NT2/D1 (cell line): ENCODE measurements at regions not wholly inside any gene's neighbourhood (a gene's known extent, or its start where the extent isn't known, plus 50 kb on each side); places are given as distances from the start of the nearest gene placed in this dataset.

Source experiments
- DNase-seq: peaks from one replicate; pipeline ENCODE4 v3.0.0-alpha.2; 2011; ENCODE audit warnings: low read depth, low spot score
- H3K27me3 ChIP-seq: 2 replicates; pipeline ENCODE4 v1.6.0; 2011; ENCODE audit warnings: mild to moderate bottlenecking; ENCODE audit not compliant: insufficient read length, insufficient read depth
- H3K36me3 ChIP-seq: 2 replicates; pipeline ENCODE4 v1.6.1; 2011; ENCODE audit warnings: mild to moderate bottlenecking, low read length, mixed read lengths; ENCODE audit not compliant: insufficient read depth, insufficient read length
- H3K4me1 ChIP-seq: 2 replicates; pipeline ENCODE4 v1.5.1; 2011; ENCODE audit not compliant: insufficient read depth, insufficient read length
- H3K4me3 ChIP-seq: 2 replicates; pipeline ENCODE4 v1.5.1; 2011; ENCODE audit warnings: low read depth; ENCODE audit not compliant: insufficient read length
- H3K9ac ChIP-seq: 2 replicates; pipeline ENCODE4 v1.6.0; 2011; ENCODE audit warnings: low read depth; ENCODE audit not compliant: insufficient read length
- H3K9me3 ChIP-seq: 2 replicates; pipeline ENCODE4 v1.5.1; 2011; ENCODE audit warnings: mild to moderate bottlenecking, low read length; ENCODE audit not compliant: insufficient read depth
- SUZ12 ChIP-seq: IDR thresholded peaks from 2 replicates; pipeline ENCODE4 v1.6.1; 2011; ENCODE audit not compliant: insufficient read length, insufficient read depth; ENCODE audit errors: extremely low read depth
- YY1 ChIP-seq: IDR thresholded peaks from 2 replicates; pipeline ENCODE4 v1.6.1; 2011; ENCODE audit not compliant: insufficient read length, insufficient read depth
- ZNF274 ChIP-seq: IDR thresholded peaks from 2 replicates; pipeline ENCODE4 v1.6.1; 2011; ENCODE audit warnings: mild to moderate bottlenecking, low read depth, low read length

- Histone ChIP-seq H3K4me1 (no peaks in the 10 kb centered on the region), H3K4me3 (no peak overlapping the region), H3K36me3 (no peaks in the 10 kb centered on the region), H3K27me3 (no peaks in the 10 kb centered on the region), H3K9me3 (no peaks in the 10 kb centered on the region), H3K9ac (no peak overlapping the region)
- no peak for TF ChIP-seq SUZ12
- no peak for TF ChIP-seq YY1
- TF ChIP-seq ZNF274, result no peak
- DNase-seq, result no peak
Measured at GRCh38 chr3:80241791-80242190, 474.0 kb upstream of the ROBO1 start.

GRCh38 chr3:80239301-80239700 lies 471.5 kb upstream of the ROBO1 start:
- no peaks in the 10 kb centered on the region for H3K27me3 ChIP-seq
- H3K4me3 ChIP-seq, result no peak overlapping the region

GRCh38 chr3:80238606-80239005 lies 470.8 kb upstream of the ROBO1 start:
- Histone ChIP-seq H3K4me1 (no peaks in the 10 kb centered on the region), H3K4me3 (no peak overlapping the region), H3K27me3 (no peaks in the 10 kb centered on the region), H3K9me3 (no peaks in the 10 kb centered on the region), H3K9ac (no peak overlapping the region), H3K36me3 (no peaks in the 10 kb centered on the region)
- DNase-seq, result no peak
- TF ChIP-seq YY1 (no peak), ZNF274 (no peak), SUZ12 (no peak)

More at GRCh38 chr3:80239301-80239700, 471.5 kb upstream of the ROBO1 start:
- no peaks in the 10 kb centered on the region for H3K4me1 ChIP-seq
- no peaks in the 10 kb centered on the region for H3K9me3 ChIP-seq
- no peaks in the 10 kb centered on the region for H3K36me3 ChIP-seq
- no peak for DNase-seq
- H3K9ac ChIP-seq, result no peak overlapping the region
- TF ChIP-seq SUZ12, result no peak
- no peak for TF ChIP-seq ZNF274
- no peak for TF ChIP-seq YY1

- no peak overlapping the region for H3K4me3 ChIP-seq
- H3K9ac ChIP-seq, result no peak overlapping the region
- no peaks in the 10 kb centered on the region for H3K9me3 ChIP-seq
- no peak for DNase-seq
- H3K4me1 ChIP-seq, result no peaks in the 10 kb centered on the region
- H3K36me3 ChIP-seq, result no peaks in the 10 kb centered on the region
- TF ChIP-seq SUZ12, result no peak
- no peak for TF ChIP-seq ZNF274
- TF ChIP-seq YY1, result no peak
- no peaks in the 10 kb centered on the region for H3K27me3 ChIP-seq
Measured at GRCh38 chr3:80238152-80238551, 470.4 kb upstream of the ROBO1 start.

- no peaks in the 10 kb centered on the region for H3K4me1 ChIP-seq
- H3K9me3 ChIP-seq, result no peaks in the 10 kb centered on the region
- TF ChIP-seq SUZ12, result no peak
- TF ChIP-seq ZNF274, result no peak
- no peak for TF ChIP-seq YY1
- H3K9ac ChIP-seq, result no peak overlapping the region
- H3K27me3 ChIP-seq, result no peaks in the 10 kb centered on the region
- H3K36me3 ChIP-seq, result no peaks in the 10 kb centered on the region
- DNase-seq, result no peak
- no peak overlapping the region for H3K4me3 ChIP-seq
Measured at GRCh38 chr3:80234706-80235105, 466.9 kb upstream of the ROBO1 start.

- Histone ChIP-seq H3K36me3 (no peaks in the 10 kb centered on the region), H3K4me3 (no peak overlapping the region), H3K9ac (no peak overlapping the region), H3K9me3 (no peaks in the 10 kb centered on the region), H3K4me1 (no peaks in the 10 kb centered on the region), H3K27me3 (no peaks in the 10 kb centered on the region)
- TF ChIP-seq YY1, result no peak
- TF ChIP-seq ZNF274, result no peak
- DNase-seq, result no peak
Measured at GRCh38 chr3:80233576-80233975, 465.8 kb upstream of the ROBO1 start.

GRCh38 chr3:80232760-80233159 lies 465.0 kb upstream of the ROBO1 start:
- Histone ChIP-seq H3K4me3 (no peak overlapping the region), H3K27me3 (no peaks in the 10 kb centered on the region), H3K9ac (no peak overlapping the region), H3K9me3 (no peaks in the 10 kb centered on the region), H3K36me3 (no peaks in the 10 kb centered on the region), H3K4me1 (no peaks in the 10 kb centered on the region)
- TF ChIP-seq ZNF274, result no peak
- TF ChIP-seq SUZ12, result no peak
- no peak for TF ChIP-seq YY1
- DNase-seq, result peak; percentile 11

- TF ChIP-seq SUZ12, result no peak
- no peak for TF ChIP-seq YY1
- TF ChIP-seq ZNF274, result no peak
- no peaks in the 10 kb centered on the region for H3K36me3 ChIP-seq
- H3K4me3 ChIP-seq, result no peak overlapping the region
- no peaks in the 10 kb centered on the region for H3K27me3 ChIP-seq
- no peak for DNase-seq
- H3K4me1 ChIP-seq, result no peaks in the 10 kb centered on the region
- no peak overlapping the region for H3K9ac ChIP-seq
- no peaks in the 10 kb centered on the region for H3K9me3 ChIP-seq
Measured at GRCh38 chr3:80230962-80231361, 463.2 kb upstream of the ROBO1 start.
